ENCODE measurements at regions not wholly inside any gene's neighbourhood (a gene's known extent, or its start where the extent isn't known, plus 50 kb on each side); places are given as distances from the start of the nearest gene placed in this dataset.
"Not testable (repeated sequence)": the region's sequence is repeated elsewhere in the genome, so short reads cannot be mapped to it uniquely, and the experiment has no call there.

DNA sequence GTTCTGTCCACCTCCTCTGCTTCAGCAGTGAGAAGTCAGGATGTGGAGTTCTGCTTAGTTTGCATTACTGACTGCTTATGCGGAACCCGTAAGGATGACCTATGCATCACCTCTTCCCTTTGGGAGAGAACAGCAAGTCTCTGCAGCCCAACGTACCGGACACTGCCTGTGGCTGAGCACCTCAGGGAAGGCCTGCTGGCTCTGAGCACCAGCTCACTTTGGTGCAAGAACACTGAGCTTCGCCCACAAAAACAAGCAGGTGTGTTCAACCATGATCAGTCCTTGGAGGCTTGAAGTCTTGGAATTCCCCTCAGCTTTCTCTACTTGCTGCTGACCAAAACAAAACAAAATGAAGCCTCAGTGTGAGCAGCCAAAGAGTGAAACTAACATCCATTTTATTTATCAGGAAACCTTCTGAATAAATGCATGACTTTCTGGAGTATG is 52.7 kb upstream of the NCK2 start:
- no peak for DNase-seq

DNA sequence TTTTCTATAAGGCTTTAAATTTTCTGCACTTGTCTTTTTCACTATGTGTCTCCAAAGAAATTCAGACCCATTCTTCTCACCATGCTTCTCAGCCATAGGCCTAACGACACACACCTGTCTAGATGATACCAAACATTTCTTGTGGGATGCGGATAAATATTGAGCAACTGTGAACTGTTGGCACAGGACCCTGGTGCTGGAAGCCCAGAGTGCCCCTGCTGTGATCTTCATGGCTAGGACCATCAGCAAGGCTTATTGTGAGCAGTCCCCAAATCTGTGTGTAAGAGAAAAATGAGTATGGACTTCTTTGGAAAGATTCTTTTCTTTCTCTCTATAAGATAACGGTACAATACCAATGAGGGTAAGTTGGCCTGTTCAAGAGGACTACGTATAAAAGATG is 54.1 kb upstream of the NCK2 start:
- DNase-seq = no peak

DNA sequence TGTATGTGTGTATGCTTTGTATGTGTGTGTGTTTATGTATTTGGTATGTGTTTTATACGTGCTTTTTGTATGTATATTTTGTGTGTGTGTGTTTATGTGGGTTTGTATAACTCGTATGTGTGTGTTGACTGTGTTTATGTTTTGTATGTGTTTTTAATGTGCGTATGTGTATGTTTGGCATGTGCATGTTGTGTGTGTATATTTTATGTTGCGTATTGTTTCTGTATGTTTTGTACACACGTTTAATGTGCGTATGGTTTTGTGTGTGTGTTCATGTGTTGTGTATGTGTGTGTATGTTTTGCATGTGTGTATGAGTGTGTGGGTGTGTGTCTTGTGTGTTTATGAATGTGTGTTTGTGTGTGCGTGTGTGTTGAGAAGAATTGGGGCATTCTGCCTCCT is 55.2 kb upstream of the NCK2 start:
- DNase-seq = no peak

DNA sequence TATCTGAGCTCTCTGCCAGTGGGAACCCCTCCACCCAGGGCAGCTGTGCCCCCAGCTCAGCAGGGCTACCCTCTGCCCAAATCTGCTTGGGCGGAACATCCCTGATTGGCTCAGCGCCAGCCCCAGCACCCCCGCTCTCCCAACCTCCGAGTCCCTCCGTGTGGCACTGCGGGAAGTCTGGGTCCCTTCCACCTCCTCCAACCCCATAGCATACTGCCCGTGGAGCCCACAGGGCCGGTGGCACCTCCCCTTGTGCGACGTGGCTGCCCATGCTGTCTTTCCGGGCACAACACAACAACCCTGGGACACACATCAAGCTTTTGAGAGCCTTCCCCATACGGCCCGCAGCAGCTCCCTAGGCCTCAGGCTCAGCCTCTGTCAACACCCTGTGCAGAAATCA is 55.8 kb upstream of the NCK2 start:
- DNase-seq = no peak

DNA sequence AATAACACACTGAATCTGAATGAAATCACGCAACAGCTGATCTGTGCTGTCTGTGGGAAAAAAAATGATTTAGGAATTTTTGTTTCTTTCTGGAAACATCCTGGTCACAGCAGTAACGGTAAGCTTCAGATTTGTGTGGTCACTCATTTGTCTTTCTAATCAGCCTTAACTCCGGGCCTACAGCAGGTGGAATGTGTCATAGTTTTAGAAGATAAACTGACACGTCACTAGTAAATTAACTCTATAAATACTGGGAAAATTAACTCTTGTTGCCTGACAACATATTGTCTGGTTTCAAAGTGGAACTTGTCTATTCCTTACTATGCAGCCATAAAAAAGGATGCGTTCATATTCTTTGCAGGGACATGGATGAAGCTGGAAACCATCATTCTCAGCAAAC is 58.1 kb upstream of the NCK2 start:
- DNase-seq = no peak

DNA sequence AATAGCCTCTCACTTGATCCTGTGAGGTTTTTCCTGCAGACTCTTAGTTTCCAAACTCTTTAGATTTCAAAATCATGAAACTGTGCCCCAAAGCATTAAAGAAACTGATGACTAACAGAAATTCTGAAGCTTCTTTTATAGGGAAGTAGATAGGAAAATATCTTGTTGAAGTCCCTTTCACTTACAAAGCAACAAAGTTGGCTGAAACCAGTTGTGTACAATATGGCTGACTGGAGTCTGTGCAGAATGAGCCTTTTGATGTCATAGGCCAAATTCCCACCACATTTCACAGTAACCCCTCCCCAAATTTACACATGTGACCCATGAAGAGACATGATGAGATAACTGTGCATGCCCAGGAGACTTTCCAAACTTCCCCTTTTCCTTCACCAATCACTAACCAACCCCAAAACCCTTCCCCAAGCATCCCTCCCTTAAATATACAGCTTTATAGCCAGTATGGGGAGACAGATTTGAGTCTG is 61.7 kb upstream of the NCK2 start:
- DNase-seq = no peak

DNA sequence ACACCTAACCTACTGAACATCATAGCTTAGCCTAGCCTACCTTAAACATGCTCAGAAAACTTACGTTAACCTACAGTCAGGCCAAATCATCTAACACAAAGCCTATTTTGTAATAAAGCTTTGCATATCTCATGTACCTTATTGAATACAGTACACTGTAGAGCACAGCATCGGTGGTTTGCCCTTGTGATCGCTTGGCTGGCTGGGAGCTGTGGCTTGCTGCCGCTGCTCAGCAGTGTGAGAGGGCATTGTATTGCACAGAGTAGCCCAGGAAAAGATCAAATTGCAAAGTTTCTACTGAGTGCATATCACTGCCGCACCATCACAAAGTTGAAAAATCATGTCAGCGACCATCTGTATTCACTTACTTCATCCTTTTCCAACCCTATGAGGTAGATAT is 62.3 kb upstream of the NCK2 start:
- DNase-seq = no peak

DNA sequence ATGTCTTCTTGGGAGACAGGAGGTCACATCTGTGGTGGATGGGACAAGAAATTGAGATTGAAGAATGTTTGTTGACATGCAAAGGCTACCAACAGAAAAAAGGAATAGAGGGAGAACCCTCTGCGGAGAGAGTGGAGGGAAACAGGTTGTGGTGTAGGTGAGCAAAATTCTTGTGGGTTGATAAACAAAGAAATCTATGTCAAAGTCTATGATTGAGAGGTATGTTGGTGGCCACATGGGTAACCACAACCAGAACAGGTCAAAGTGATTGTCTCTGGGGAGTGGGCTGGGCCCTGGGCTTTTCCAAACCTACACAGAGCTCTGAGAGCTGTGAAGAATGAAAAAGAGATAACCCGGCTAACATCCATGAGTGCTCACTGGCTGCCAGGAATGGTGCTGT is 62.8 kb upstream of the NCK2 start:
- DNase-seq = no peak

DNA sequence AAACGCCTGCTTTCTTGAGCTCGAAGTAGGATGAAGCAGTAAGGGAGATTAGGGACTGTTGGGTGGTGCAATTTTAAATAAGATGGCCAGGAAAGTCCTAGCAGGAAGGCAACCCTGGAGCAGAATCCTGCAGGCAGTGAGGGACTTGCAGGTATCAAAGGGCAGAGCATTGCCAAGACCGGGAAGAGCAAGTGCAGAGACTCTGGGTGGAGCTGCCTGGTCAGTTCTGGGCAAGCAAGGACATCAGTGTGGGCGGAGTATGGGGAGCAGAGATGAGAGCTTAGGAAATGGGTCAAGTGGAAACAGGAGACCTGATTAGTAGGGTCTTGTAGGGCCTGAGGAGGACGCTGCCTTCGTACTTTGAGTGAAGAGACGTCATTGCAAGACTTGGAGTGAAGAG is 64.4 kb upstream of the NCK2 start:
- no peak for DNase-seq

DNA sequence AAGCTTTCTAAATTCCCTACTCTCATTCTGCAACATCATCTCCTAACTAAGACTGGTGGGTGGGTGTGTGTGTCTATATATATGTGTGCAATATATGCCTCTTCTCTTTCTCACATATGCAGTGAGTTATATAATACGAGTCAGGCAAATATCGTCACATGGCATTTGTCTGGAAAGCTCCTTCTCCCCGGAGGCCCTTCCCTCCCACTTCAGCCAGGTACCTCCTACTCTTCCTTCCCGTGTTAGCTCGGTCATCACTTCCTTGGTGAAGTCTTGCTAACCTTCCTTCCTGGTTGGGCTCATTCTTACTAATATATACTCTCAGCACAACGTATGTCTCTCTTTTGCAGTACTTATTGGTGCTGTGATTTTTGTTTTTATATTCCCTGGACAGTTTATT is 66.4 kb upstream of the NCK2 start:
- DNase-seq = no peak

DNA sequence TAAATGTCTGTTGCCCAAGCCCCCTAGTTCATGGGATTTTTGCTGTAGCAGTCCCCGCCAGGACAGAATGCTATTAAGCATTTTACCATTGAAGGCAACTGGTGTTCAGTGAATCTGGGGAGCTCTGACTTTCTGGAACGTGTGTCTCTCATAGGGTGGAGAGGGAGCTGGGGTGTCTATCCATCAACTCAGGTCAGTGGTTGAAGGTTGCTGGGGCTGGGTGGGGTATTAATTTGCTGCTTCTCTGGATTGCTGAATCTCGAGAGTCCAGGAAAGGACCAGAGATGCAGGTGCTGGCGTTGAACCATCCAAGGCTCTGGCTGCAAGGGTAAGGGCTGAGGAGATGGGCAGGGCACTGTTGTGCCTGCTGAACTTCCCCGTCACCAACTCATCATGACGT is 66.8 kb upstream of the NCK2 start:
- DNase-seq = no peak

DNA sequence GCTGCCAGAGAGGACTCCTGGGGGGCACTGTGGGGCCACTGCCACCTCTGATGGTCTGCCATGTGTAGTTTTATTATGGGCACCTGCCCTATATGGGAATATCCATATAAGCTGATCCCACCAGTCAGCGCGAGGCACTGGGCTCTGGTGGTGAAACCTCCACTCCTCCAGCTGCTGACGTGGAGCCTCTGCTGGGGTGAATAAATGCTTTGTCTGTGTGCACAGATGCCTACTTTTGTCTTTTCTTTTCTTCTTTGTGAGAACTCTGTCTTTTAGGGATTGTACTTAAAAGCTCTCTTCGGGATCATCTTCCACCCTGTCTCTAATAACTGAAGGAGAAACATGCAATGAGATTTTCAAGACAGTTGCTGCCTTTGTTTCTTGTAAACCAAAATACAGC is 68.9 kb upstream of the NCK2 start:
- DNase-seq = no peak

DNA sequence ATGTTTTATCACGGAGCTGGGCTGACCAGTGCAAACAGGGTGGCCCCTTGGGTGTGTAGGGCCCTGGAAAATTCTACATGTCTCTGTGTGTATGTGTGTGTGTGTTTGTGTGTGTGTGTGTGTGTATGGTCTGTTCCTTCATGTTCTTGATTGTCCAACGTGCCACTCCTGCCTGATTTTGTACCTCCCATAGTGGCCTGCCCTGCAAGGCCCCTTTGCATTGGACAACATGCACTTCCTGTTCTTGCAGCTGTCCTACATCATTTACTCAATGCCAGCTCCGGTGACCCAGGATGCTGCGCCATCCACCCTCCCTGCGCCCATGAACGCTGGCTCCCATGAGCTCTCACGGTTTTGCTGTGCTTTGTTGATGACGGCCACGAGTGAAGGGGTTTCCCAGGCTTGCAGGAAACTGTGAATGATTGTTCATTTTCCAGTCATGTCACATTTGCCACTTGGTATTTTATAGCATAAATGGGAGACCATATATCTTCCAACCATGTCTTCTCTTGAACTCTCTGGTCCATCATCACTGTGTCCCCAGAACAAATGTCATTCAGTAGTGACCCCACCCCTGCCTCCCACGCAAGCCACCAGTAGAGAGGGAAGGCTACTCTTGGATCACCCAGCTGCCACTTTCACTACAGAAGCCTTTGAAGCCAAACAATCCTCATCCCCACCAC is 69.7 kb upstream of the NCK2 start:
- DNase-seq = no peak

DNA sequence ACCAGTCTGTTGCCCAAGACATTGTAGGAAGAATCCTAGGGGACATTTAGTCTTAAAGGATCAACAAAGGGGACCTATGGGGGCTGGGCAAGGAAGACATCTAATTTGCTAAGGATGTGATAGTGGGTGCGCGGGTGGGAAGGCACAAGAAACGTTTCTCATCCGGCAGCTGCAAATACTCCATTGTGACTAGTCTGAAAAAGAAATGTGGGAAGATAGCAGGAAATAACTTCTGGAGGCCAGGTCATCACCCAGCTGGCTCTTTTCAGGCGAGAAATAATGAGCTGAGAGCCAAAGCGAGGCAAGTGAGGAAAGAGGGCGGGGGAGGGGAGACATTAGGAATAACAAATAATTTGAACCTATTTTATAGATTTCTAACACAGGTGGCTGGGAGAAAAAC is 70.3 kb upstream of the NCK2 start:
- DNase-seq = no peak

DNA sequence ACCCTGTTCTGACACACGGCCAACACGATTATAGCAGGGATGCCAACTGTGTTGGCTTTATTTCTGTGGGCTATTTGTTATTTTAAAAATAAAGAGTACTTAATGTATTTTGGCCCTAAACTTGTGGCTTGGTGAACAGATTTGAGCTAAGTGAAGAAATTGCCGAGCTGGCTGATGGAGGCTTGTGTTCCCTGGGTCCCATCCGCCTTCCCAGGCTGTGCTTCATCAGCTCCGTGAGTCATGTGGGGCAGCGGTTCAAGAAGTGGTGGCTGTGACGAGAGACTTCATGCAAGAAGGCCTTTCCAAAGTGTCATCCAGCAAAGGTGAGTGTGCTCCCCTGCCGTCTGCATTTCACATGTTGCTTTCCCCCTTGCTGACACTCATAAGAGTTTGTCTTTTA is 73.6 kb upstream of the NCK2 start:
- no peak for DNase-seq

DNA sequence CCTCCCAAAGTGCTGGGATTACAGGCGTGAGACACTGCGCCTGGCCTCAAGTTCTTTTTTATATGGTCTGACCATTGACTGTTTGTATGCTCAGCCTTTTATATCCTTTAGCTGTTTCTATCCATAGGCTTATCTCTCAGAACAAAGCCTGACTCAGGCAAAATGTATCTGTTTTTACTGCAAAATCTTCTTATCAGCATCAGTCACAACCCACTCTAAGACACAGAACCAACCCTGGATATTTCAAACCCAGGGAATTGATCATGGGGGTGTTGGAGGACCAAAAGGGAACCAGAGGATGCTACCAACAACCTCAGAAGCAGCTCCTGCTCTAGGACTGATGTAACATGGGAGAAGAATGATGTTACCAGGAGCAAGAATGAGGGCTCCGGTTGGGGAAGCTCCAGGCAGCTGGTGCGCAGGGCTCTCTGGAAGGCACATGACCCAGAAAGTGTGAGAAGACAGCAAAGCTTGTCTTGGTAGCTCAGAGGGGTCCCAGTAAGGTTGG is 75.3 kb upstream of the NCK2 start:
- DNase-seq = no peak

DNA sequence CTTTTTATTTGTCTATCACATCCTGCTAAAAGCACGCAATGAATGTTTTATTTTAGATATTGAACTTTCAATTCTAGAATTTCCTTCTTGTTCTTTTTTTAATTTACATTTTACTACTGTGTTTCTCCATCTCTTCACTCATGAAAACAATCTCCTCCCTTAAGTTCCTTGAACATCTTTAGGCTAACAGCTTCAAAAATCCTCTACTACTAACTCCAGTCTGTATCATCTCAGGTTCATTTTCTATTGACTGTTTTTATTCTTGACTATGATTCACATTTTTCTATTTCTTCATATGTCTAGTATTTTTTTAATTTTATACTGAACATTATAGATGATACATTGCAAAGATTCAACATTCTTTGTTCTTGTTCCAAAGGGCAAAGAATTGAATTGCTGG is 79.2 kb upstream of the NCK2 start:
- DNase-seq = no peak

DNA sequence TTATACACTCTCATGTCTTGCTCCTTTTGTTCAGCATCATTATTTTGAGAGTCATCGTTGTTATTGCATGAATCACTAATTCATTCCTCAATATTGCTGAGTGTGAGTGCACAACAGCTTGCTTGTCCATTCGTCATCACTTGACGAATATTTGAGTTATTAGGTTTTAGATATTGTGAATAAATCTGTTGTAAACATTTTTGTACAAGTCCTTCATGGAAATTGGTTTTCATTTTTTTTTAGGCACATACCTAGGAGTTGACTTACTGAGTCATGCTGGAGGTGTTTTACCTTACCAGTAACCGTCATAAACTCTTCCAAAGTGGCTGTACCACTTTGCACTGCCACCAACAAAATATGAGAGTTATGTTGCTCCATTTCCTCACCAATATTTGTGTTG is 84.2 kb upstream of the NCK2 start:
- no peak for DNase-seq

DNA sequence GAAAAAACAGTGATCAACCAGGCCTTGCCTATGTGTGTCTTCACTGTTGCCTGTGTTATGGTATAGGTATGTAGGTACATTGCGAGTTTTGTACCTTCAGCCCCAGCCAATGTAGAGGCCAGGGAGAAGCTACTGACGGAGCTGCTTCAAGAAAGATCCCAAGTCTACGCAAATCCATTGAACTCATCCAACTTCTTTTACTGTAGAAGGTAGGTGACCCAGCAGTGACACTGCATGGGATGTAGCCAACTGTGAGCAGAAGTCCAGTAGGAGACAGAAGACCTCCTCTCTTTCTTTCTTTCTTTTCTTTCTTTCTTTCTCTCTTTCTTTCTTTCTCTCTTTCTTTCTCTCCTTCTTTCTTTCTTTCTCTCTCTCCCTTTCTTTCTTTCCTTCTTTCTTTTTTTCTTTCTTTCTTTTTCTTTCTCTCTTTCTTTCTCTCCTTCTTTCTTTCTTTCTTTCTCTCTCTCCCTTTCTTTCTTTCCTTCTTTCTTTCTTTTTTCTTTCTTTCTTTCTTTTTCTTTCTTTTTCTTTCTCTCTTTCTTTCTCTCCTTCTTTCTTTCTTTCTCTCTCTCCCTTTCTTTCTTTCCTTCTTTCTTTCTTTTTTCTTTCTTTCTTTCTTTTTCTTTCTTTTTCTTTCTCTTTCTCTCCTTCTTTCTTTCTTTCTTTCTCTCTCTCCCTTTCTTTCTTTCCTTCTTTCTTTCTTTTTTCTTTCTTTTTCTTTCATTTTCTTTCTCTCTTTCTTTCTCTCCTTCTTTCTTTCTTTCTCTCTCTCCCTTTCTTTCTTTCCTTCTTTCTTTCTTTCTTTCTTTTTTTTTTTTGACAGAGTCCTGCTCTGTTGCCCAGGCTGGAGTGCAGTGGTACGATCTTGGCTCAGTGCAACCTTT is 88.7 kb upstream of the NCK2 start:
- not testable (repeated sequence) for DNase-seq

DNA sequence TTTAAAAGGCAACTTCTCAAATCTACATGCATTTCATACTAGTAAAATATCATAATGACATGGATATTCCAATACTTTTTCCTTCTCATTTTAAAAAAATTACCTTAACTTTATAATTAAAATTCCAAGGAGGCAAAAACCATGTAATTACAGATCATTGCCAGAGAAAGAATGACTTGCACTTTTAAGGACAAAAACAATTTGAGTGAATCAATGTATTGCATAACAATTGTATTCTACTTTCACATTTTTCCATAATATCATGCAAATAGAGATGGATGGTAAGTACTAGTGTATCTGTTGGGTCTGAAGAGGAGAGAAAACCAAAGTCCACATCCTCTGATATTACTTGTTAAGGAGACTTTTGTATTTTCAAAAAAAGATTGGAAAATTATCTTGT is 89.5 kb upstream of the NCK2 start:
- no peak for DNase-seq

DNA sequence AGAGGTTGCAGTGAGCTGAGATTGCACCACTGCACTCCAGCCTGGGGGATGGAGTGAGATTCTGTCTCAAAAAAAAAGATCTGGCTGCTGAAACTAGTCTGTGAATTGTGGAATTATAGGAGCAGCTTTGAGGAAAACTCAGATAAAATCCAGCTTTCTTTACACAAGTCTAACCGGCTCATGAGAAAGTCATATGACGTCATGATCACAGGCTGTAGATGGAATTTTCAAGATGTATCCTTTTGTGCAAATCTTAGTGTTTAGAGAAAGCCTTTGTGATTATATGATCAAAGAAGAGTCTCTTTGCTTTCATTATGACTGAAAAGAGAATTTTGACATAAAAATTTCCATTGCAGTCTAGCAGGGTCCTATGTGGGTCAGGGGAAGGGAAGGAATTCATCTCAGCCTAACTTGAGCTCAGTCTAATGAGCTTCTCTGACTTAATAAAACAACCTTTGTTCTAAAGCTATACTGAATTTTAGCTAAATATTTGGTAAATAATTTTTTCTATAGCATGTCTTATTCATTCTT is 90.2 kb upstream of the NCK2 start:
- DNase-seq = no peak

DNA sequence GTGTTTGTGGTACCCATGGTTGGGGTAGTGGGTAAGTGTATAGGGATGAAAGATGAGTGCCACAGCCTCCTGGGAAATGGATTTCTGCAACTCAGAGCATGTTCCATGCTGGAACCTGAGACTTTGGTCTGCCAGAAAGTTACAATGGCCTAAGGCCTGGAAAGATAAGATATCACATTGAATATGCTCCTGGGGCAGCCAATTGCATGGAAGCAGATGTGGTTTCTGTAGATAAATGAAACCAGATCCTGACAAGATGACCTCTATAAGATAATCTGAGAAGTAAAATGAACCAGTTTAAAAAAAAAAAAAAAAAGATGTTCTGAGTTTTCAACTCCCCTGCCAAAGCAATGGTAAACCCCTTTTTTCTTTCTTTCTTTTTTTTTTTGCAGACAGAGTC is 91.4 kb upstream of the NCK2 start:
- no peak for DNase-seq

DNA sequence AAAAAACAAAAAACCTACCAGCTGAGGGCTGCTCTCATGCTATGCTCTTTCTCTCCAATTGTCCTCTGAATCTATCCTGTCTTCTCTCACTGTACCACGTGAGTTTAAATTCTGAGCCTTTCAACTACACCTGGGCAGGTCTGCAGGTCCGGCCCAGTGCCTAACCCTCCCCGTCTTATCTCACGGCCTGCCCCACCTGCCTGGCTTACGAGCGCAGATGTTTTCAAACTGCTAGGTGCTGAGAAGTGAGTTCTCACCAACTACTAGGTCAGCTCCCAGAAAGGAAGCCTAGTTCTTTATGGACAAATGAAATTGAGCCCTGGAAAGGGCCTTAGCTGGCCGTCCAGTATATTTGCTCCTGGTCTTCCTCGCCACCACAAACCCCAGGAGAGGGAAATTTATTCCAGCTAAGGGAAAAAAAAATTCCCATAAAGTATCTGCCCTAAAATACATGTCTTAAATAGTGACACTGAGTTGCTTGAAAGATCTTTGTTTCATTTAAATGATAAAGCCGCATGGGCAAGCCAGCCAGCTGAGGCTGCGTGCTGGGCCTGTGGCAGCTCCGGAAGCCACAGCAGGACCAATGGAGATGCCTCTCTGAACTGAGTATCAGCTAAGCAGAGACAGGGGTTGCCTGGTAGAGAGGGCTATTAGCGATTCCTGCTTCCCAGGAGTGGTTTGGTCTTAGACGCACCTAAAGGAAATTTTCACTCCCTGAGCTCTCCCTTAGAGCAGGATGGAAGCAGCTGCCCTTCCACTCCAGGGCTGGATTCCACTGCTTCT is 92.5 kb upstream of the NCK2 start:
- no peak for DNase-seq
